Fibroblast of the aortic adventitia (primary cell): ENCODE measurements at regions not wholly inside any gene's neighbourhood (a gene's known extent, or its start where the extent isn't known, plus 50 kb on each side); places are given as distances from the start of the nearest gene placed in this dataset.
"Not testable (repeated sequence)": the region's sequence is repeated elsewhere in the genome, so short reads cannot be mapped to it uniquely, and the experiment has no call there.

ENCODE experiments used
- DNase-seq: peaks from one replicate; pipeline ENCODE4 v3.0.0-alpha.2; 2010; ENCODE audit warnings: low read depth
- H3K4me3 ChIP-seq: 2 replicates; pipeline ENCODE4 v1.5.1; 2011; ENCODE audit warnings: low read depth, mild to moderate bottlenecking, control low read depth, low read length, moderate library complexity
- CTCF ChIP-seq: IDR thresholded peaks from 2 replicates; pipeline ENCODE4 v1.5.1; 2011; ENCODE audit warnings: mild to moderate bottlenecking, low read length, control low read depth, inconsistent platforms; ENCODE audit not compliant: insufficient read depth

GRCh38 chr18:40159141-40160017 is 1795.7 kb upstream of the PIK3C3 start:
- no peak for TF ChIP-seq CTCF
- DNase-seq: no peak
- no peak overlapping the region for H3K4me3 ChIP-seq

- no peak overlapping the region for H3K4me3 ChIP-seq
- no peak for DNase-seq
- TF ChIP-seq CTCF: no peak
Measured at GRCh38 chr18:40157120-40157519, 1797.9 kb upstream of the PIK3C3 start.

- DNase-seq: no peak
- H3K4me3 ChIP-seq: no peak overlapping the region
- TF ChIP-seq CTCF: no peak
Measured at GRCh38 chr18:40152859-40153258, 1802.2 kb upstream of the PIK3C3 start.

GRCh38 chr18:40148960-40149359 is 1806.1 kb upstream of the PIK3C3 start:
- TF ChIP-seq CTCF: no peak
- no peak for DNase-seq
- no peak overlapping the region for H3K4me3 ChIP-seq

GRCh38 chr18:40133253-40133652 is 1821.8 kb upstream of the PIK3C3 start:
- no peak for DNase-seq
- H3K4me3 ChIP-seq: no peak overlapping the region
- TF ChIP-seq CTCF: no peak

- not testable (repeated sequence) for H3K4me3 ChIP-seq, DNase-seq
Measured at GRCh38 chr18:40132438-40132837, 1822.6 kb upstream of the PIK3C3 start.

GRCh38 chr18:40124107-40124506 is 1830.9 kb upstream of the PIK3C3 start:
- no peak for TF ChIP-seq CTCF
- DNase-seq: no peak
- no peak overlapping the region for H3K4me3 ChIP-seq
